Fibroblast of the aortic adventitia (primary cell): ENCODE measurements at regions not wholly inside any gene's neighbourhood (a gene's known extent, or its start where the extent isn't known, plus 50 kb on each side); places are given as distances from the start of the nearest gene placed in this dataset.

Experiments used
- DNase-seq: peaks from one replicate; pipeline ENCODE4 v3.0.0-alpha.2; 2010; ENCODE audit warnings: low read depth
- H3K4me3 ChIP-seq: 2 replicates; pipeline ENCODE4 v1.5.1; 2011; ENCODE audit warnings: low read depth, mild to moderate bottlenecking, control low read depth, low read length, moderate library complexity
- TF ChIP-seq, protein P1 (sequence below): IDR thresholded peaks from 2 replicates; pipeline ENCODE4 v1.5.1; 2011; ENCODE audit warnings: mild to moderate bottlenecking, low read length, control low read depth, inconsistent platforms; ENCODE audit not compliant: insufficient read depth

DNA sequence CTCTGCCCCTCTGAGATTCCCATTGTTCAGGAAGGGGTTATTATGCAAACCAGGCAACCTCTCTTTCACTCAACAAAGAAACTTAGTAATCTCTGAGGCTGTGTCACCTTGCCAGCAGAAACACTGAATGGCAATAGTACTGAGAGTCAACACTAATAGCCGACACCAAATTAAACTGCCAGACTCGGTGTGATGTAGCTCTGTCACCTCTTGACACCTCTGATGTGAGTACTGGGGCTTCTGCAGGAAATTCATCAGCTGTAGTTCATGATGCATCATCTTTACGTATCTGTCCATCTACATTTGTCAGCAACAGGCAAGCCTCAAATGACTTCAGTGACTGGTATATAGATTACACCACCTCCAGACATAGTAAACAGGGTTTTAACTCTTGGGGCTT is 65.0 kb upstream of the ONECUT1 start:
- H3K4me3 ChIP-seq = no peak overlapping the region
- TF ChIP-seq, protein P1, sequence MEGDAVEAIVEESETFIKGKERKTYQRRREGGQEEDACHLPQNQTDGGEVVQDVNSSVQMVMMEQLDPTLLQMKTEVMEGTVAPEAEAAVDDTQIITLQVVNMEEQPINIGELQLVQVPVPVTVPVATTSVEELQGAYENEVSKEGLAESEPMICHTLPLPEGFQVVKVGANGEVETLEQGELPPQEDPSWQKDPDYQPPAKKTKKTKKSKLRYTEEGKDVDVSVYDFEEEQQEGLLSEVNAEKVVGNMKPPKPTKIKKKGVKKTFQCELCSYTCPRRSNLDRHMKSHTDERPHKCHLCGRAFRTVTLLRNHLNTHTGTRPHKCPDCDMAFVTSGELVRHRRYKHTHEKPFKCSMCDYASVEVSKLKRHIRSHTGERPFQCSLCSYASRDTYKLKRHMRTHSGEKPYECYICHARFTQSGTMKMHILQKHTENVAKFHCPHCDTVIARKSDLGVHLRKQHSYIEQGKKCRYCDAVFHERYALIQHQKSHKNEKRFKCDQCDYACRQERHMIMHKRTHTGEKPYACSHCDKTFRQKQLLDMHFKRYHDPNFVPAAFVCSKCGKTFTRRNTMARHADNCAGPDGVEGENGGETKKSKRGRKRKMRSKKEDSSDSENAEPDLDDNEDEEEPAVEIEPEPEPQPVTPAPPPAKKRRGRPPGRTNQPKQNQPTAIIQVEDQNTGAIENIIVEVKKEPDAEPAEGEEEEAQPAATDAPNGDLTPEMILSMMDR = no peak
- DNase-seq = no peak

DNA sequence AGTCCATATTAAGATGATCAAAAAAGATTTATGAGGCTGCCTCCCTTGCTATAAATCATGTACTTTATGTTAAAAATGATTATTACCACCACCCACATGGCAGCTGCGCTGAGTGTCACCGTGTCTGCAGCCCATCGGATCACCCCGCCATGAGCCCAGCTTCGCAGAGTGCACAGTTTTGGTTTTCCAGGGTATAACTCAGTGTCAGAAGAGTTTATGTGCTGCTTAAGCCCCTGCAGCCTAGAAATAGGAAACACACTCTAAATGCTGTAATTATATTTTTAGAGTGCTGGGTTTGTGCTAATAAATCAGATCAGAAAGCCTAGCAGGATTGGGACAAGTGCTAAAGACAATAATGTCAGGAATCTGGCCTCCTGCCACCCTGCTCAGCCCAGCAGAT is 54.7 kb upstream of the ONECUT1 start:
- DNase-seq = no peak
- H3K4me3 ChIP-seq = no peak overlapping the region
- TF ChIP-seq, protein P1 = no peak
